RWPE2 (cell line): ENCODE measurements at regions not wholly inside any gene's neighbourhood (a gene's known extent, or its start where the extent isn't known, plus 50 kb on each side); places are given as distances from the start of the nearest gene placed in this dataset.

ENCODE experiments used
- ATAC-seq: fragments of 200-7000 bp; cut with Tn5 transposase; 3 replicates; pipeline ENCODE4 v1.9.1; 2021; ENCODE audit warnings: low read depth
- DNase-seq: peaks from one replicate; pipeline ENCODE4 v3.0.0-alpha.2; 2020; ENCODE audit warnings: low spot score
- H3K27ac ChIP-seq: fragments of 450-650 bp; 2 replicates; pipeline ENCODE4 v1.5.1; 2017; ENCODE audit warnings: mild to moderate bottlenecking; ENCODE audit not compliant: poor library complexity, severe bottlenecking
- H3K27me3 ChIP-seq: fragments of 250-450 bp; sonication (Bioruptor Pico); 2 replicates; pipeline ENCODE4 v1.5.1; 2021; ENCODE audit warnings: mild to moderate bottlenecking, moderate library complexity; ENCODE audit not compliant: insufficient read depth, poor library complexity, severe bottlenecking
- H3K36me3 ChIP-seq: fragments of 250-450 bp; sonication (Bioruptor Pico); 2 replicates; pipeline ENCODE4 v1.5.1; 2020; ENCODE audit warnings: low read depth, mild to moderate bottlenecking, moderate library complexity
- H3K4me1 ChIP-seq: fragments of 250-450 bp; sonication (Bioruptor Pico); 2 replicates; pipeline ENCODE4 v1.5.1; 2021; ENCODE audit warnings: mild to moderate bottlenecking, moderate library complexity; ENCODE audit not compliant: insufficient read depth, poor library complexity, severe bottlenecking
- H3K4me3 ChIP-seq: fragments of 250-450 bp; sonication (Bioruptor Pico); 2 replicates; pipeline ENCODE4 v1.5.1; 2021; ENCODE audit warnings: mild to moderate bottlenecking, moderate library complexity; ENCODE audit not compliant: severe bottlenecking
- H3K9me3 ChIP-seq: fragments of 250-450 bp; sonication (Bioruptor Pico); 2 replicates; pipeline ENCODE4 v1.5.1; 2021; ENCODE audit warnings: mild to moderate bottlenecking, moderate library complexity; ENCODE audit not compliant: severe bottlenecking
- TF ChIP-seq, protein P1 (sequence below): fragments of 450-650 bp; IDR thresholded peaks from one replicate; pipeline ENCODE4 v1.5.1; 2017; ENCODE audit warnings: mild to moderate bottlenecking, moderate library complexity; ENCODE audit not compliant: poor library complexity, severe bottlenecking

GRCh38 chr13:76380446-76381065, 505.6 kb downstream of the KCTD12 start:
- Histone ChIP-seq H3K9me3 (no peaks in the 10 kb centered on the region), H3K27me3 (no peaks in the 10 kb centered on the region), H3K36me3 (no peaks in the 10 kb centered on the region), H3K27ac (peak overlapping the region; percentile 29), H3K4me1 (peaks cover 37% of the 10 kb centered on the region), H3K4me3 (no peak overlapping the region)
- DNase-seq, result no peak
- TF ChIP-seq, protein P1, sequence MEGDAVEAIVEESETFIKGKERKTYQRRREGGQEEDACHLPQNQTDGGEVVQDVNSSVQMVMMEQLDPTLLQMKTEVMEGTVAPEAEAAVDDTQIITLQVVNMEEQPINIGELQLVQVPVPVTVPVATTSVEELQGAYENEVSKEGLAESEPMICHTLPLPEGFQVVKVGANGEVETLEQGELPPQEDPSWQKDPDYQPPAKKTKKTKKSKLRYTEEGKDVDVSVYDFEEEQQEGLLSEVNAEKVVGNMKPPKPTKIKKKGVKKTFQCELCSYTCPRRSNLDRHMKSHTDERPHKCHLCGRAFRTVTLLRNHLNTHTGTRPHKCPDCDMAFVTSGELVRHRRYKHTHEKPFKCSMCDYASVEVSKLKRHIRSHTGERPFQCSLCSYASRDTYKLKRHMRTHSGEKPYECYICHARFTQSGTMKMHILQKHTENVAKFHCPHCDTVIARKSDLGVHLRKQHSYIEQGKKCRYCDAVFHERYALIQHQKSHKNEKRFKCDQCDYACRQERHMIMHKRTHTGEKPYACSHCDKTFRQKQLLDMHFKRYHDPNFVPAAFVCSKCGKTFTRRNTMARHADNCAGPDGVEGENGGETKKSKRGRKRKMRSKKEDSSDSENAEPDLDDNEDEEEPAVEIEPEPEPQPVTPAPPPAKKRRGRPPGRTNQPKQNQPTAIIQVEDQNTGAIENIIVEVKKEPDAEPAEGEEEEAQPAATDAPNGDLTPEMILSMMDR, result no peak
- no peak for ATAC-seq

DNA sequence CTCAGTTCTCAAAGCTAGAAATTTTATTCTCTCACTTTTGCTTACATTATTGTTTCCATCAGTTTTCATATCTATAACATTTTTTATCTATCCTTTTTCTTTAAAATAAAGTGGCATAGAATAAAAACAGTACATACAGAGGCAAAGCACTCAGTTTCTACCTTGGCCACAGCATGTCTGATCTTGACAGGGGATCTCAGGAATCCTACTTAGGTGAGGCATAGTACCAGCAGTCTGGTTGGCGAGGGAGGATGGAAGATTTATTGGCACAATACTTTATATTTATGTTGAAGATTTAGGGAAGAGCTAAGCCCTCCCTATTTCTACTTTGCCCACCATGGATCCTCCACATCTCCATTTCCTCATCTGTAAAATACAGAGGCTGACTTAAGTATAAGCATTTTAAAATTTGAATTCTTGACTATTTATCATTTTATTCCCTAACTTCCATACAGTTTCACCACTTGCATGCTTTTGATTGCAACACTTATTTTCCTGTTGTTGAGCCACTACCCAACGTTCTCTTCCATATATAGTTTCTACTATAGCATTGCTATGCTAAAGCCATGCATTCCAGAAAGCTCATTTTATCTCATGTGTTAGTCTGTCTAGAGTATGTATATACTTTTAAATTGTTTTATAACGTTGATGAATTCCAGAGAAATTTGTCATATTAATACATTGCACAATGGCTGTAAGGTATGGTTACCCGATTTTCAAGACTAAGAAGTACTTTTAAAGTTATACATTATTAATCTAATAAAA, 506.7 kb downstream of the KCTD12 start:
- peak overlapping the region; percentile 29 for H3K27ac ChIP-seq
- ATAC-seq (peak; percentile 69), DNase-seq (no peak)
- no peaks in the 10 kb centered on the region for H3K36me3 ChIP-seq
- no peaks in the 10 kb centered on the region for H3K9me3 ChIP-seq
- no peak overlapping the region for H3K4me3 ChIP-seq
- H3K27me3 ChIP-seq, result no peaks in the 10 kb centered on the region
- H3K4me1 ChIP-seq, result peaks cover 34% of the 10 kb centered on the region
- TF ChIP-seq, protein P1, result no peak

- ATAC-seq, result no peak
- no peak overlapping the region for H3K27ac ChIP-seq
- TF ChIP-seq, protein P1, result no peak
- peaks cover 26% of the 10 kb centered on the region for H3K4me1 ChIP-seq
- DNase-seq, result no peak
- no peak overlapping the region for H3K4me3 ChIP-seq
- no peaks in the 10 kb centered on the region for H3K27me3 ChIP-seq
- no peaks in the 10 kb centered on the region for H3K36me3 ChIP-seq
- H3K9me3 ChIP-seq, result no peaks in the 10 kb centered on the region
Observed at GRCh38 chr13:76378767-76379166, 507.4 kb downstream of the KCTD12 start.

DNA sequence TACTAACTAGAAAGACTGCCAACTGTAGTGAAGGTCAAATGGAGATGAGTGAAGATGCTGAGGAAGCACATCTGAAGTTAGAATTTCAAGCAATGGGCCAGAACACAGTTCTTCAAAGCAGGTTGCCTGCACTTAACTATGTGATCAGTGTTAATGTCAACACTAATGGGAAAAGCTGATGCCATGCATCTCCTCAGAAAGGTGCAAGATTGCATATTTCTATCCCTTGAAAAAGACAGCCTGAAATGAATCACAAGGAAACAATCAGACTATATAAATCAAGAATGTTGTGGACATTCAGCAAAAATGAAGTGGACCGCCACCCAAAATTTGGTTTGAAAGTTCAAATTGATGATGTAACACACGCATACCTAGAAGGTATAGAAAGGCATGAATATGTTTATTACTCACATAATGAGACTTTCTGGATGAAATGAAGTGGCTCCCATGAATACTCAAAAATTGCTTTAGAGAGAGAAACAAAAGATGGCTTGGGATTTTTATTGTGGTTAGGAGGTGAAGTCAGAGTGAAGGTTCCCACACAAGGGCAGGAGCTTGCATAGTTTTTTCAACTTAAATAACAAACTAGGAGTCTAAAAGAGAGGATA, 522.4 kb downstream of the KCTD12 start:
- no peak for DNase-seq
- Histone ChIP-seq H3K4me1 (no peaks in the 10 kb centered on the region), H3K36me3 (no peaks in the 10 kb centered on the region), H3K27ac (no peak overlapping the region), H3K9me3 (no peaks in the 10 kb centered on the region), H3K27me3 (no peaks in the 10 kb centered on the region), H3K4me3 (no peak overlapping the region)
- TF ChIP-seq, protein P1, result no peak
- ATAC-seq, result no peak
